Panc1 (cell line): ENCODE measurements at regions not wholly inside any gene's neighbourhood (a gene's known extent, or its start where the extent isn't known, plus 50 kb on each side); places are given as distances from the start of the nearest gene placed in this dataset.

ENCODE experiments used
- ATAC-seq: fragments of 200-7000 bp; cut with Tn5 transposase; 2 replicates; pipeline ENCODE4 v1.9.1; 2020; ENCODE audit warnings: mild to moderate bottlenecking, moderate library complexity
- BruUV-seq: library from RNA; stranded (reverse); fragments of 400-500 nt; replicated peaks from 2 replicates; lab custom pipeline; 2021; lab: Mats Ljungman, UMichigan
- CTCF ChIA-PET: fragments of 300-600 bp; sonication (Branson Sonifier 250); formaldehyde crosslinking; loops from one replicate; lab custom pipeline; 2022; ENCODE audit warnings: antibody characterized with exemption; lab: Charles Lee
- POLR2A ChIA-PET: fragments of 300-600 bp; sonication (Branson Sonifier 250); formaldehyde crosslinking; loops from one replicate; lab custom pipeline; 2022; ENCODE audit warnings: antibody characterized with exemption; lab: Charles Lee
- DNase-seq: peaks from one replicate; pipeline ENCODE4 v3.0.0-alpha.2; 2010; ENCODE audit warnings: low read depth, low spot score
- H3K27ac ChIP-seq: 2 replicates; pipeline ENCODE4 v1.5.1; 2011; ENCODE audit warnings: mild to moderate bottlenecking, low read length, inconsistent platforms
- H3K27me3 ChIP-seq: fragments of 200-500 bp; sonication (Bioruptor generic); 2 replicates; pipeline ENCODE4 v1.6.0; 2014; ENCODE audit warnings: low read length, inconsistent platforms; ENCODE audit not compliant: control insufficient read depth, insufficient read depth
- H3K36me3 ChIP-seq: fragments of 200-500 bp; sonication (Bioruptor generic); 2 replicates; pipeline ENCODE4 v1.5.1; 2014; ENCODE audit warnings: inconsistent platforms, mild to moderate bottlenecking, low read length, moderate library complexity; ENCODE audit not compliant: control insufficient read depth, insufficient read depth
- H3K4me1 ChIP-seq: 2 replicates; pipeline ENCODE4 v1.5.1; 2011; ENCODE audit warnings: inconsistent platforms, mild to moderate bottlenecking, low read length, moderate library complexity; ENCODE audit not compliant: control insufficient read depth, insufficient read depth
- H3K4me3 ChIP-seq, 2 experiments: 2 replicates each; pipeline ENCODE4 v1.5.1; 2011 to 2012; ENCODE audit warnings: low read depth in 2 of 2, low read length in 2 of 2, mild to moderate bottlenecking in 2 of 2, inconsistent platforms in 1 of 2, moderate library complexity in 1 of 2
- H3K9me3 ChIP-seq: fragments of 200-500 bp; sonication (Bioruptor generic); 2 replicates; pipeline ENCODE4 v1.5.1; 2014; ENCODE audit warnings: low read depth, mild to moderate bottlenecking, inconsistent platforms, low read length, moderate library complexity; ENCODE audit not compliant: control insufficient read depth, insufficient read depth
- CTCF ChIP-seq: fragments of 450-650 bp; IDR thresholded peaks from 2 replicates; pipeline ENCODE4 v1.5.1; 2017; ENCODE audit warnings: mild to moderate bottlenecking
- POLR2AphosphoS5 ChIP-seq: IDR thresholded peaks from 2 replicates; pipeline ENCODE4 v1.6.1; 2012; ENCODE audit warnings: mild to moderate bottlenecking, low read depth, low read length, moderate library complexity
- SIN3A ChIP-seq: IDR thresholded peaks from 2 replicates; pipeline ENCODE4 v1.6.1; 2012; ENCODE audit warnings: low read depth, mild to moderate bottlenecking, low read length, moderate library complexity, borderline replicate concordance; ENCODE audit not compliant: insufficient read depth
- TCF7L2 ChIP-seq: IDR thresholded peaks from 2 replicates; pipeline ENCODE4 v1.6.1; 2011; ENCODE audit warnings: mild to moderate bottlenecking, low read depth, low read length, inconsistent platforms
- in situ Hi-C: cut with HindIII; loops from 2 replicates; pipeline ENCODE4 v1.10.0; 2016; ENCODE audit warnings: low sequenced_read_pairs, low pct_unique_long_range_greater_than_20kb
- intact Hi-C: fragments of 100-400 bp; cut with micrococcal nuclease; formaldehyde crosslinking; loops from one replicate; pipeline ENCODE4 v1.10.0; 2022; ENCODE audit not compliant: unreplicated experiment
- TF ChIP-seq, protein P1 (sequence below), 2 experiments: IDR thresholded peaks; 2 replicates each; pipeline ENCODE4 v1.6.1; 2011 to 2012; ENCODE audit warnings: low read depth in 2 of 2, control low read depth in 1 of 2, low read length in 1 of 2, mild to moderate bottlenecking in 1 of 2, moderate library complexity in 1 of 2; ENCODE audit not compliant: insufficient read depth in 1 of 2

DNA sequence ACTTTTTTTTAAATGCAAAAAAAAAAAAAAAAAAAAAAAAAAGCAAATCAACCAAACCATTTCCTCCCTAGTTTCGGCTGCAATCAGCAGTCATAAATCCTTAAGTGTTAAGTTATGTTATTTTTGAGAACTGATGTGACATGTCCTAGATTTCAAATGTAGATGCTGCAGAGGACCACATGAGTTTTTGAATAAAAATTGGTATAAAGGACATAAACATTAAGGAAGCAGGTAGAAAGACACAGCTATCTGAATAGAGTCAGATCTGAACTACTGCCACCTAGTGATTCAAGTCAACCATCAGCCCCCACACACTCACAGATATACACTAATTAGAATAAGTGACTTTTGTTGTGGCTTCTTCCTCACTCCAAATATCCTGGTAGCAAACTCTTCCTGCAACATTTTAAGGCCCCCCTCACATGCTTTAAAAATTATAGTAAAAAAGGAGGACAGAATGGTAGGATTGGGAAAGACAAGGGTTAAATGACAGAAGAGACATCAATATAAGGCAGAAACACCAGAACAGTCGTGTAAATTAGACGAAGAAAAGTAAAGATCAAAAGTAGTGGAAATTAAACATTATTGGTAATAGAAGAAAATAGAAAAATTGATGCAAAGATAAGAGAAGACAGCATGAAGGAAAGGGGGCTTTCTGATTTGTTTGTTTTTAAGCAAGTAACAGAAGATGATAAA is 394.5 kb upstream of the ATP2B1 start:
- intact Hi-C loops (loop anchor here (10.0 kb wide), 1 partner anchor 558 kb away; no protein-coding TSS in a partner anchor), in situ Hi-C loops (no loop called here)
- ChIA-PET POLR2A (no interaction called here), CTCF (interaction anchor here (0.6 to 1.5 kb wide), 3 partner anchors 12 to 268 kb away, joined by 3 to 10 read pairs (median 3); no protein-coding TSS in a partner anchor)
- Histone ChIP-seq H3K36me3 (no peaks in the 10 kb centered on the region), H3K27ac (no peak overlapping the region), H3K4me1 (no peaks in the 10 kb centered on the region), H3K4me3 (no peak overlapping the region), H3K27me3 (no peaks in the 10 kb centered on the region), H3K9me3 (no peaks in the 10 kb centered on the region)
- no TSS peak for BruUV-seq
- ATAC-seq: no peak
- no peak for DNase-seq
- TF ChIP-seq CTCF (peak; percentile 49; the same call in 1 of the 2 replicates), TCF7L2 (no peak)

DNA sequence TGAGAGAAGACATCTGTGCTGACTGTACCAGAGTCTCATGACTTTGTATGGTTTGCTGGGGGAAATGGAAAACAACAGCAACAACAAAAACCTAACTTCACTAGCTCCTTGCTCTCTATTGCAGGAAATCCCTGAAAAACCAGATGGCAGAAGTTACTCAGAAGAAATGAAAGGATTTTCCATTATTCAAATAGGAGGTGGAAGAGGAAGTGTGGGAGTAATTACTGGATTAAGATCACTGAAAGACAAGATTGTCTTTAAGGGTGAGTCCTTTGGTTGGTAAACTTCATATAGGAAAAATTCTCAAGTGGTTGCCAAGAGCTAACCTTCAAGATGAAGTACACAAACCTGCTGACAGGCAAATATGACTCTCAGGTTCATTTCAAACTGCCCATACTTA is 391.9 kb upstream of the ATP2B1 start:
- in situ Hi-C loops (no loop called here), intact Hi-C loops (loop anchor here (10.0 kb wide), 1 partner anchor 556 kb away; no protein-coding TSS in a partner anchor)
- no peak for ATAC-seq
- TF ChIP-seq TCF7L2 (no peak), POLR2AphosphoS5 (no peak), CTCF (no peak), SIN3A (no peak)
- TF ChIP-seq, protein P1, sequence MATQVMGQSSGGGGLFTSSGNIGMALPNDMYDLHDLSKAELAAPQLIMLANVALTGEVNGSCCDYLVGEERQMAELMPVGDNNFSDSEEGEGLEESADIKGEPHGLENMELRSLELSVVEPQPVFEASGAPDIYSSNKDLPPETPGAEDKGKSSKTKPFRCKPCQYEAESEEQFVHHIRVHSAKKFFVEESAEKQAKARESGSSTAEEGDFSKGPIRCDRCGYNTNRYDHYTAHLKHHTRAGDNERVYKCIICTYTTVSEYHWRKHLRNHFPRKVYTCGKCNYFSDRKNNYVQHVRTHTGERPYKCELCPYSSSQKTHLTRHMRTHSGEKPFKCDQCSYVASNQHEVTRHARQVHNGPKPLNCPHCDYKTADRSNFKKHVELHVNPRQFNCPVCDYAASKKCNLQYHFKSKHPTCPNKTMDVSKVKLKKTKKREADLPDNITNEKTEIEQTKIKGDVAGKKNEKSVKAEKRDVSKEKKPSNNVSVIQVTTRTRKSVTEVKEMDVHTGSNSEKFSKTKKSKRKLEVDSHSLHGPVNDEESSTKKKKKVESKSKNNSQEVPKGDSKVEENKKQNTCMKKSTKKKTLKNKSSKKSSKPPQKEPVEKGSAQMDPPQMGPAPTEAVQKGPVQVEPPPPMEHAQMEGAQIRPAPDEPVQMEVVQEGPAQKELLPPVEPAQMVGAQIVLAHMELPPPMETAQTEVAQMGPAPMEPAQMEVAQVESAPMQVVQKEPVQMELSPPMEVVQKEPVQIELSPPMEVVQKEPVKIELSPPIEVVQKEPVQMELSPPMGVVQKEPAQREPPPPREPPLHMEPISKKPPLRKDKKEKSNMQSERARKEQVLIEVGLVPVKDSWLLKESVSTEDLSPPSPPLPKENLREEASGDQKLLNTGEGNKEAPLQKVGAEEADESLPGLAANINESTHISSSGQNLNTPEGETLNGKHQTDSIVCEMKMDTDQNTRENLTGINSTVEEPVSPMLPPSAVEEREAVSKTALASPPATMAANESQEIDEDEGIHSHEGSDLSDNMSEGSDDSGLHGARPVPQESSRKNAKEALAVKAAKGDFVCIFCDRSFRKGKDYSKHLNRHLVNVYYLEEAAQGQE (IDR thresholded peaks at IDR 0.05; ENCODE audit: insufficient read depth in 1 of 2, low read depth in 2 of 2, low read length in 1 of 2): no peak
- Histone ChIP-seq H3K27me3 (no peaks in the 10 kb centered on the region), H3K4me1 (no peaks in the 10 kb centered on the region), H3K27ac (no peak overlapping the region), H3K4me3 (no peak overlapping the region), H3K36me3 (no peaks in the 10 kb centered on the region), H3K9me3 (no peaks in the 10 kb centered on the region)
- ChIA-PET POLR2A (no interaction called here), CTCF (no interaction called here)
- DNase-seq: no peak
- no TSS peak for BruUV-seq
